NCI-H524 treated with DMSO at 0.1 percent for 48 hours (cell line): ENCODE measurements at regions not wholly inside any gene's neighbourhood (a gene's known extent, or its start where the extent isn't known, plus 50 kb on each side); places are given as distances from the start of the nearest gene placed in this dataset.

Experiments used
- DNase-seq: peaks from one replicate; lab custom pipeline; 2025; lab: John Stamatoyannopoulos, UW

- no peak for DNase-seq
Observed at GRCh38 chr12:107474099-107474498, 211.5 kb upstream of the PWP1 start.

GRCh38 chr12:107474639-107475539 is 210.7 kb upstream of the PWP1 start:
- DNase-seq: no peak

GRCh38 chr12:107475900-107476299 is 209.7 kb upstream of the PWP1 start:
- DNase-seq: no peak

- no peak for DNase-seq
Observed at GRCh38 chr12:107477018-107477417, 208.6 kb upstream of the PWP1 start.

GRCh38 chr12:107477947-107478610 is 207.5 kb upstream of the PWP1 start:
- DNase-seq: no peak

GRCh38 chr12:107478881-107479280 is 206.7 kb upstream of the PWP1 start:
- DNase-seq: no peak

- no peak for DNase-seq
Observed at GRCh38 chr12:107480836-107481608, 204.6 kb upstream of the PWP1 start.

GRCh38 chr12:107484230-107484629 is 201.4 kb upstream of the PWP1 start:
- DNase-seq: no peak

- no peak for DNase-seq
Observed at GRCh38 chr12:107484941-107485340, 200.7 kb upstream of the PWP1 start.

GRCh38 chr12:107485731-107486130 is 199.9 kb upstream of the PWP1 start:
- no peak for DNase-seq

GRCh38 chr12:107486140-107486892 is 199.3 kb upstream of the PWP1 start:
- DNase-seq: no peak

- DNase-seq: no peak
Observed at GRCh38 chr12:107487011-107487680, 198.5 kb upstream of the PWP1 start.

- DNase-seq: no peak
Observed at GRCh38 chr12:107488666-107489065, 196.9 kb upstream of the PWP1 start.

- no peak for DNase-seq
Observed at GRCh38 chr12:107490010-107490409, 195.6 kb upstream of the PWP1 start.

- DNase-seq: no peak
Observed at GRCh38 chr12:107491856-107492255, 193.7 kb upstream of the PWP1 start.

GRCh38 chr12:107492393-107493134 is 193.0 kb upstream of the PWP1 start:
- DNase-seq: no peak

- DNase-seq: no peak
Observed at GRCh38 chr12:107493135-107493494, 192.5 kb upstream of the PWP1 start.

GRCh38 chr12:107493666-107494065 is 191.9 kb upstream of the PWP1 start:
- DNase-seq: no peak

GRCh38 chr12:107494331-107494730 is 191.3 kb upstream of the PWP1 start:
- no peak for DNase-seq

- no peak for DNase-seq
Observed at GRCh38 chr12:107495604-107496003, 190.0 kb upstream of the PWP1 start.

- no peak for DNase-seq
Observed at GRCh38 chr12:107497231-107497630, 188.4 kb upstream of the PWP1 start.
